HCT116 (cell line): ENCODE measurements at regions not wholly inside any gene's neighbourhood (a gene's known extent, or its start where the extent isn't known, plus 50 kb on each side); places are given as distances from the start of the nearest gene placed in this dataset.

Experiments used
- CBX3 ChIP-seq: IDR thresholded peaks from 2 replicates; pipeline ENCODE4 v1.6.1; 2012; ENCODE audit warnings: low read depth
- POLR2AphosphoS5 ChIP-seq: IDR thresholded peaks from 2 replicates; pipeline ENCODE4 v1.6.1; 2011; ENCODE audit warnings: mild to moderate bottlenecking, low read depth, low read length, moderate library complexity
- SIN3A ChIP-seq: IDR thresholded peaks from 2 replicates; pipeline ENCODE4 v1.6.1; 2012; ENCODE audit warnings: low read depth
- ZNF274 ChIP-seq: fragments of 200-500 bp; sonication (Bioruptor generic); IDR thresholded peaks from 2 replicates; pipeline ENCODE4 v1.6.1; 2014; ENCODE audit warnings: mild to moderate bottlenecking, low read depth, low read length, inconsistent platforms
- TF ChIP-seq, protein P1 (sequence below), 3 experiments: fragments of 200-600 bp in 1 of 3; sonication (generic) in 1 of 3; IDR thresholded peaks in 2 of 3; conservative IDR thresholded peaks in 1 of 3; 2 replicates each; pipeline ENCODE4 v1.5.1; 2012 to 2017; ENCODE audit warnings: low read depth in 2 of 3, low read length in 2 of 3, antibody characterized with exemption in 1 of 3, borderline replicate concordance in 1 of 3, control low read depth in 1 of 3, mild to moderate bottlenecking in 1 of 3, mixed read lengths in 1 of 3, mixed run types in 1 of 3, moderate library complexity in 1 of 3; ENCODE audit not compliant: insufficient read depth in 1 of 3
- TF ChIP-seq, protein P2 (sequence below): IDR thresholded peaks from 2 replicates; pipeline ENCODE4 v1.6.1; 2012
- TF ChIP-seq, protein P3 (sequence below): IDR thresholded peaks from 2 replicates; pipeline ENCODE4 v1.6.1; 2012; ENCODE audit warnings: low read depth

DNA sequence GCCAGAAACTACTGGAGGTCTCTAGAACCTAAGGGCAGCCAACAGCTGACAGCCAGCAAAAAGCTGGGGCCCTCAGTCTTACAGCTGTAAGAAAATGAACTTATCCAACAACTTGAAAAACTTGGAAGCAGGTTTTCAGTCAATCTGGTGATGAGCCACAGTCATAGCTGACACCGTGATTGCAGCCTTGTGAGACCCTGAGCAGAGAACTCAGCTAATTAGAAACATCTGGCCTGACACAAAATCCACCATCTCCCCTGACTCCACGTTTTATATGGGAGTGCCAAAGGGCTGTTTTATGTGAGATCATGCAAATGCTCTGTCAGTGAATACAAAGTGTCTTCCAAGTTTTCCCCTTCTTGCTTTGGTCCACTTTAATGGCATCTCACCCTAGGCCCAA, 198.8 kb upstream of the DCAF8L1 start:
- TF ChIP-seq, protein P1, sequence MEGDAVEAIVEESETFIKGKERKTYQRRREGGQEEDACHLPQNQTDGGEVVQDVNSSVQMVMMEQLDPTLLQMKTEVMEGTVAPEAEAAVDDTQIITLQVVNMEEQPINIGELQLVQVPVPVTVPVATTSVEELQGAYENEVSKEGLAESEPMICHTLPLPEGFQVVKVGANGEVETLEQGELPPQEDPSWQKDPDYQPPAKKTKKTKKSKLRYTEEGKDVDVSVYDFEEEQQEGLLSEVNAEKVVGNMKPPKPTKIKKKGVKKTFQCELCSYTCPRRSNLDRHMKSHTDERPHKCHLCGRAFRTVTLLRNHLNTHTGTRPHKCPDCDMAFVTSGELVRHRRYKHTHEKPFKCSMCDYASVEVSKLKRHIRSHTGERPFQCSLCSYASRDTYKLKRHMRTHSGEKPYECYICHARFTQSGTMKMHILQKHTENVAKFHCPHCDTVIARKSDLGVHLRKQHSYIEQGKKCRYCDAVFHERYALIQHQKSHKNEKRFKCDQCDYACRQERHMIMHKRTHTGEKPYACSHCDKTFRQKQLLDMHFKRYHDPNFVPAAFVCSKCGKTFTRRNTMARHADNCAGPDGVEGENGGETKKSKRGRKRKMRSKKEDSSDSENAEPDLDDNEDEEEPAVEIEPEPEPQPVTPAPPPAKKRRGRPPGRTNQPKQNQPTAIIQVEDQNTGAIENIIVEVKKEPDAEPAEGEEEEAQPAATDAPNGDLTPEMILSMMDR (IDR thresholded peaks at IDR 0.05 in 2 of 3, conservative IDR thresholded peaks at IDR 0.05 in 1 of 3; ENCODE audit: borderline replicate concordance in 1 of 3, insufficient read depth in 1 of 3, low read depth in 2 of 3, low read length in 2 of 3) = no peak
- no peak for TF ChIP-seq SIN3A
- TF ChIP-seq ZNF274 = no peak
- TF ChIP-seq, protein P2, sequence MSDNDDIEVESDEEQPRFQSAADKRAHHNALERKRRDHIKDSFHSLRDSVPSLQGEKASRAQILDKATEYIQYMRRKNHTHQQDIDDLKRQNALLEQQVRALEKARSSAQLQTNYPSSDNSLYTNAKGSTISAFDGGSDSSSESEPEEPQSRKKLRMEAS = no peak
- TF ChIP-seq, protein P3, sequence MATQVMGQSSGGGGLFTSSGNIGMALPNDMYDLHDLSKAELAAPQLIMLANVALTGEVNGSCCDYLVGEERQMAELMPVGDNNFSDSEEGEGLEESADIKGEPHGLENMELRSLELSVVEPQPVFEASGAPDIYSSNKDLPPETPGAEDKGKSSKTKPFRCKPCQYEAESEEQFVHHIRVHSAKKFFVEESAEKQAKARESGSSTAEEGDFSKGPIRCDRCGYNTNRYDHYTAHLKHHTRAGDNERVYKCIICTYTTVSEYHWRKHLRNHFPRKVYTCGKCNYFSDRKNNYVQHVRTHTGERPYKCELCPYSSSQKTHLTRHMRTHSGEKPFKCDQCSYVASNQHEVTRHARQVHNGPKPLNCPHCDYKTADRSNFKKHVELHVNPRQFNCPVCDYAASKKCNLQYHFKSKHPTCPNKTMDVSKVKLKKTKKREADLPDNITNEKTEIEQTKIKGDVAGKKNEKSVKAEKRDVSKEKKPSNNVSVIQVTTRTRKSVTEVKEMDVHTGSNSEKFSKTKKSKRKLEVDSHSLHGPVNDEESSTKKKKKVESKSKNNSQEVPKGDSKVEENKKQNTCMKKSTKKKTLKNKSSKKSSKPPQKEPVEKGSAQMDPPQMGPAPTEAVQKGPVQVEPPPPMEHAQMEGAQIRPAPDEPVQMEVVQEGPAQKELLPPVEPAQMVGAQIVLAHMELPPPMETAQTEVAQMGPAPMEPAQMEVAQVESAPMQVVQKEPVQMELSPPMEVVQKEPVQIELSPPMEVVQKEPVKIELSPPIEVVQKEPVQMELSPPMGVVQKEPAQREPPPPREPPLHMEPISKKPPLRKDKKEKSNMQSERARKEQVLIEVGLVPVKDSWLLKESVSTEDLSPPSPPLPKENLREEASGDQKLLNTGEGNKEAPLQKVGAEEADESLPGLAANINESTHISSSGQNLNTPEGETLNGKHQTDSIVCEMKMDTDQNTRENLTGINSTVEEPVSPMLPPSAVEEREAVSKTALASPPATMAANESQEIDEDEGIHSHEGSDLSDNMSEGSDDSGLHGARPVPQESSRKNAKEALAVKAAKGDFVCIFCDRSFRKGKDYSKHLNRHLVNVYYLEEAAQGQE = no peak
- no peak for TF ChIP-seq CBX3
- TF ChIP-seq POLR2AphosphoS5 = no peak
